ENCODE measurements at regions not wholly inside any gene's neighbourhood (a gene's known extent, or its start where the extent isn't known, plus 50 kb on each side); places are given as distances from the start of the nearest gene placed in this dataset.
"Not testable (repeated sequence)": the region's sequence is repeated elsewhere in the genome, so short reads cannot be mapped to it uniquely, and the experiment has no call there.

GRCh38 chr12:77222336-77222735, 157.0 kb upstream of the E2F7 start:
- DNase-seq (ENCODE audit: extremely low spot score, unreplicated experiment) = no peak
- Mint-ChIP-seq H3K27me3 (no peaks in the 10 kb centered on the region), H3K9me3 (peaks cover 4% of the 10 kb centered on the region), H3K4me1 (ENCODE audit: unreplicated experiment) (no peaks in the 10 kb centered on the region), H3K27ac (no peak overlapping the region), H3K36me3 (no peaks in the 10 kb centered on the region), H3K4me3 (no peak overlapping the region)
- TF ChIP-seq CTCF (conservative IDR thresholded peaks at IDR 0.05) = no peak

- TF ChIP-seq CTCF (conservative IDR thresholded peaks at IDR 0.05) = no peak
- H3K27me3 Mint-ChIP-seq = no peaks in the 10 kb centered on the region
- no peaks in the 10 kb centered on the region for H3K36me3 Mint-ChIP-seq
- H3K27ac Mint-ChIP-seq = no peak overlapping the region
- H3K9me3 Mint-ChIP-seq = peaks cover 4% of the 10 kb centered on the region
- no peak overlapping the region for H3K4me3 Mint-ChIP-seq
- no peak for DNase-seq (ENCODE audit: extremely low spot score, unreplicated experiment)
- no peaks in the 10 kb centered on the region for H3K4me1 Mint-ChIP-seq (ENCODE audit: unreplicated experiment)
These were observed 155.2 kb upstream of the E2F7 start for GRCh38 chr12:77220586-77220985.

GRCh38 chr12:77218278-77218677, 152.9 kb upstream of the E2F7 start:
- Mint-ChIP-seq H3K27me3 (no peaks in the 10 kb centered on the region), H3K36me3 (no peaks in the 10 kb centered on the region), H3K9me3 (peaks cover 4% of the 10 kb centered on the region), H3K4me3 (no peak overlapping the region), H3K27ac (no peak overlapping the region), H3K4me1 (ENCODE audit: unreplicated experiment) (peaks cover 5% of the 10 kb centered on the region)
- TF ChIP-seq CTCF (conservative IDR thresholded peaks at IDR 0.05) = no peak
- DNase-seq (ENCODE audit: extremely low spot score, unreplicated experiment) = no peak

GRCh38 chr12:77216136-77216535, 150.8 kb upstream of the E2F7 start:
- not testable (repeated sequence) for DNase-seq (ENCODE audit: extremely low spot score, unreplicated experiment); H3K4me1 Mint-ChIP-seq (ENCODE audit: unreplicated experiment); H3K4me3 Mint-ChIP-seq; H3K9me3 Mint-ChIP-seq; H3K36me3 Mint-ChIP-seq; H3K27me3 Mint-ChIP-seq; H3K27ac Mint-ChIP-seq

- Mint-ChIP-seq H3K27ac (no peak overlapping the region), H3K27me3 (no peaks in the 10 kb centered on the region), H3K4me1 (ENCODE audit: unreplicated experiment) (peaks cover 6% of the 10 kb centered on the region), H3K36me3 (no peaks in the 10 kb centered on the region), H3K4me3 (no peak overlapping the region), H3K9me3 (no peaks in the 10 kb centered on the region)
- DNase-seq (ENCODE audit: extremely low spot score, unreplicated experiment) = no peak
- no peak for TF ChIP-seq CTCF (conservative IDR thresholded peaks at IDR 0.05)
These were observed 148.8 kb upstream of the E2F7 start for GRCh38 chr12:77214136-77214535.

- H3K4me1 Mint-ChIP-seq (ENCODE audit: unreplicated experiment) = peaks cover 6% of the 10 kb centered on the region
- no peaks in the 10 kb centered on the region for H3K36me3 Mint-ChIP-seq
- peak; percentile 51 for TF ChIP-seq CTCF (conservative IDR thresholded peaks at IDR 0.05)
- no peak for DNase-seq (ENCODE audit: extremely low spot score, unreplicated experiment)
- H3K9me3 Mint-ChIP-seq = no peaks in the 10 kb centered on the region
- no peak overlapping the region for H3K4me3 Mint-ChIP-seq
- H3K27me3 Mint-ChIP-seq = no peaks in the 10 kb centered on the region
- H3K27ac Mint-ChIP-seq = no peak overlapping the region
These were observed 147.9 kb upstream of the E2F7 start for GRCh38 chr12:77213319-77213718.
